ENCODE measurements at regions not wholly inside any gene's neighbourhood (a gene's known extent, or its start where the extent isn't known, plus 50 kb on each side); places are given as distances from the start of the nearest gene placed in this dataset.

GRCh38 chr5:173833196-173833985 is 54.8 kb upstream of the CPEB4 start:
- peak; percentile 35 for TF ChIP-seq POLR2AphosphoS5 (IDR thresholded peaks at IDR 0.05)
- TF ChIP-seq POLR2A (IDR thresholded peaks at IDR 0.05) = no peak
- Histone ChIP-seq H3K4me1 (peaks cover 0 to 17% (median 3%) of the 10 kb centered on the region in 3 donors), H3K27me3 (no peaks in the 10 kb centered on the region), H3K9me3 (no peaks in the 10 kb centered on the region), H3K4me3 (no peak overlapping the region), H3K27ac (peak overlapping the region in 2 of 4 donors; percentile 2 to 12), H3K36me3 (no peaks in the 10 kb centered on the region)
- WGBS, 2 donors (ENCODE audit: low coverage in 1 of 2) = 11 to 20% methylated on average over 10 to 13 of the region's 13 CpGs
- ATAC-seq = peak; percentile 58

DNA sequence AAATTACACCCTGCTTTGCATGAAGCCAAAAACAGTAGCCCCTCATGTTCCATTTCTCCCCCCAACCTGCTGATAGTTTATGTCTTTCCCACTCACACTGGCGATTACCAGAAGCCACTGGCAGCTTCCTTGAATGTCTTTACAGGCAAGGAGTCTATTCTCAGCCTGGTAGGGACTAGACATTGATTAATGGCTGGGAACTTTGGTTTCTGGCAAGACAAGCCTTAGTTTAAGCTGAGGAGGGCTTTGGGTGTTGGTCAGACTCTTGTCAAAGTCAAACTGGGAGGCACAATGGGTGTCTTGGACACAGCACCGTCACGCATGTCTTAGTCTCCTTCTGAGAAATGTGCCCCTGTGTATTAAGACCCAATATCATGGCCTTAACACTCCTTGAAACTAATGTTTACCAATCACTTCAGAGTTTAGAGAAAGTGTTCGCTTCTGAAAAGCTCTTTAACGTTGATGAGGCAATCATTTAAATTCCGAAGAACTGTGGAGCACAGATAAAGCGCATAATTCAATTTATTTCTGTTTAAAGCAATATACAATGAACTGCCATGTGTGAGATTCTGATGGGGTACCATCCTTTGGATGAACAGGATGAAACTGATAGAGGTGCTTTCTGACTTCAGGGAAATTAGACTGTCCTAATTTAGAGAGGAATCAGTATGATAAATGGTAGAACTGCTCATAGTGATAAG is 53.9 kb upstream of the CPEB4 start:
- no peak for TF ChIP-seq POLR2A (IDR thresholded peaks at IDR 0.05)
- no peak for TF ChIP-seq CTCF (IDR thresholded peaks at IDR 0.05)
- no peak for TF ChIP-seq EP300 (IDR thresholded peaks at IDR 0.05)
- TF ChIP-seq POLR2AphosphoS5 (IDR thresholded peaks at IDR 0.05) = no peak
- no peaks in the 10 kb centered on the region for H3K9me3 ChIP-seq
- peaks cover 0 to 17% (median 3%) of the 10 kb centered on the region in 3 donors for H3K4me1 ChIP-seq
- H3K27me3 ChIP-seq = no peaks in the 10 kb centered on the region
- no peak for ATAC-seq
- H3K4me3 ChIP-seq = no peak overlapping the region
- WGBS, 2 donors (ENCODE audit: low coverage in 1 of 2) = 61 to 84% methylated on average over 5 of the region's 7 CpGs
- H3K36me3 ChIP-seq = no peaks in the 10 kb centered on the region
- no peak overlapping the region for H3K27ac ChIP-seq

GRCh38 chr5:173835131-173835530 is 53.0 kb upstream of the CPEB4 start:
- Histone ChIP-seq H3K27me3 (no peaks in the 10 kb centered on the region), H3K36me3 (no peaks in the 10 kb centered on the region), H3K27ac (no peak overlapping the region), H3K9me3 (no peaks in the 10 kb centered on the region), H3K4me1 (peaks cover 0 to 17% (median 3%) of the 10 kb centered on the region in 3 donors), H3K4me3 (no peak overlapping the region)
- no peak for ATAC-seq
- WGBS, 2 donors (ENCODE audit: low coverage in 1 of 2) = no CpG with 5 or more reads among the region's 3 CpGs
- no peak for TF ChIP-seq POLR2A (IDR thresholded peaks at IDR 0.05)
- no peak for TF ChIP-seq EP300 (IDR thresholded peaks at IDR 0.05)
- TF ChIP-seq CTCF (IDR thresholded peaks at IDR 0.05) = no peak
- no peak for TF ChIP-seq POLR2AphosphoS5 (IDR thresholded peaks at IDR 0.05)

- Histone ChIP-seq H3K27ac (no peak overlapping the region), H3K9me3 (no peaks in the 10 kb centered on the region), H3K27me3 (no peaks in the 10 kb centered on the region), H3K36me3 (no peaks in the 10 kb centered on the region), H3K4me1 (peaks cover 0 to 17% (median 3%) of the 10 kb centered on the region in 3 donors), H3K4me3 (no peak overlapping the region)
- ATAC-seq = no peak
- TF ChIP-seq EP300 (IDR thresholded peaks at IDR 0.05) (no peak), POLR2A (IDR thresholded peaks at IDR 0.05) (no peak), CTCF (IDR thresholded peaks at IDR 0.05) (no peak), POLR2AphosphoS5 (IDR thresholded peaks at IDR 0.05) (no peak)
- WGBS, 2 donors (ENCODE audit: low coverage in 1 of 2) = 70 to 100% methylated on average over 2 to 6 of the region's 6 CpGs
Measured at GRCh38 chr5:173835661-173836060, 52.5 kb upstream of the CPEB4 start.

DNA sequence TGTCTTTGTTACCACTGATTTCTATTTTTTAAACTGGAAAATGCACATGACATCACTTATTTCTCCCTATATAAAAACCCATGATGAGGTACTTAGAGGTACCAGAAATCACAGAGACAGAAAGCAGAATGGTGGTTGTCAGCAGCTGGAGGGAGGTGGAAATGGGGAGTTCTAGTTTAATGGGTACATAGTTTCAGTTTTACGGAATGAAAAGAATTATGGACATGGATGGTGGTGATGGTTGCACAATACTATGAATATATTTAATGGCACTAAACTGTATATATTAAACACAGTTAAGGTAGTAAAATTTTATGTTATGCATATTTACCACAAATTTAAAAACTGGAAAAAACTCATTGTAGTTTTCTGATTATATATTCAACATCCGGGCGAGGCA is 50.5 kb upstream of the CPEB4 start:
- no peak overlapping the region for H3K27ac ChIP-seq
- TF ChIP-seq POLR2AphosphoS5 (IDR thresholded peaks at IDR 0.05) = no peak
- TF ChIP-seq CTCF (IDR thresholded peaks at IDR 0.05) = no peak
- no peak for ATAC-seq
- peaks cover 0 to 16% (median 3%) of the 10 kb centered on the region in 3 donors for H3K4me1 ChIP-seq
- H3K9me3 ChIP-seq = no peaks in the 10 kb centered on the region
- 93 to 97% methylated on average over 3 of the region's 3 CpGs for WGBS, 2 donors (ENCODE audit: low coverage in 1 of 2)
- H3K4me3 ChIP-seq = no peak overlapping the region
- H3K27me3 ChIP-seq = no peaks in the 10 kb centered on the region
- no peaks in the 10 kb centered on the region for H3K36me3 ChIP-seq
